ENCODE measurements at regions not wholly inside any gene's neighbourhood (a gene's known extent, or its start where the extent isn't known, plus 50 kb on each side); places are given as distances from the start of the nearest gene placed in this dataset.

GRCh38 chr16:86020971-86021370 is 122.0 kb downstream of the IRF8 start:
- no peak overlapping the region for H3K4me3 ChIP-seq (ENCODE audit: low read depth, low read length)
- DNase-seq (ENCODE audit: low read depth) = no peak
- TF ChIP-seq CTCF (IDR thresholded peaks at IDR 0.05; ENCODE audit: insufficient read depth, low read depth, low read length) = no peak

- no peak for DNase-seq (ENCODE audit: low read depth)
- no peak for TF ChIP-seq CTCF (IDR thresholded peaks at IDR 0.05; ENCODE audit: insufficient read depth, low read depth, low read length)
- H3K4me3 ChIP-seq (ENCODE audit: low read depth, low read length) = no peak overlapping the region
Observed at GRCh38 chr16:86022381-86022960, 123.5 kb downstream of the IRF8 start.

- DNase-seq (ENCODE audit: low read depth) = no peak
- no peak for TF ChIP-seq CTCF (IDR thresholded peaks at IDR 0.05; ENCODE audit: insufficient read depth, low read depth, low read length)
- H3K4me3 ChIP-seq (ENCODE audit: low read depth, low read length) = no peak overlapping the region
Observed at GRCh38 chr16:86024210-86024609, 125.2 kb downstream of the IRF8 start.

- no peak overlapping the region for H3K4me3 ChIP-seq (ENCODE audit: low read depth, low read length)
- DNase-seq (ENCODE audit: low read depth) = no peak
- TF ChIP-seq CTCF (IDR thresholded peaks at IDR 0.05; ENCODE audit: insufficient read depth, low read depth, low read length) = no peak
Observed at GRCh38 chr16:86025706-86026105, 126.7 kb downstream of the IRF8 start.

- TF ChIP-seq CTCF (IDR thresholded peaks at IDR 0.05; ENCODE audit: insufficient read depth, low read depth, low read length) = no peak
- DNase-seq (ENCODE audit: low read depth) = no peak
- H3K4me3 ChIP-seq (ENCODE audit: low read depth, low read length) = no peak overlapping the region
Observed at GRCh38 chr16:86026171-86026910, 127.4 kb downstream of the IRF8 start.

GRCh38 chr16:86026916-86027315 is 128.0 kb downstream of the IRF8 start:
- no peak for TF ChIP-seq CTCF (IDR thresholded peaks at IDR 0.05; ENCODE audit: insufficient read depth, low read depth, low read length)
- no peak overlapping the region for H3K4me3 ChIP-seq (ENCODE audit: low read depth, low read length)
- DNase-seq (ENCODE audit: low read depth) = no peak

Measured in fibroblast of villous mesenchyme (primary cell).